CD4-positive, alpha-beta T cell (primary cell): ENCODE measurements at regions not wholly inside any gene's neighbourhood (a gene's known extent, or its start where the extent isn't known, plus 50 kb on each side); places are given as distances from the start of the nearest gene placed in this dataset.

Experiments
- ATAC-seq: fragments of 200-7000 bp; cut with Tn5 transposase; one replicate; pipeline ENCODE4 v1.10.0; 2022; ENCODE audit warnings: mild to moderate bottlenecking; ENCODE audit not compliant: poor library complexity
- CTCF ChIA-PET: fragments of 350-600 bp; sonication (Branson Sonifier 250); formaldehyde crosslinking; loops from one replicate; lab custom pipeline; 2021; ENCODE audit warnings: antibody characterized with exemption, inconsistent platforms; lab: Charles Lee
- POLR2A ChIA-PET: fragments of 350-600 bp; sonication (Branson Sonifier 250); formaldehyde crosslinking; loops from one replicate; lab custom pipeline; 2021; ENCODE audit warnings: antibody characterized with exemption, inconsistent platforms; lab: Charles Lee
- DNase-seq, 14 experiments: peaks; one replicate each; pipeline ENCODE4 v3.0.0-alpha.2; 2013 to 2020; ENCODE audit warnings: mixed read lengths in 2 of 14
- H3K27ac ChIP-seq, 2 donors: one replicate each; pipeline versions ENCODE4 v1.5.1 to v1.7.0; 2013; ENCODE audit warnings: low read length in 2 of 2, low read depth in 1 of 2, mild to moderate bottlenecking in 1 of 2
- H3K27me3 ChIP-seq, 2 experiments: 1 replicate in 1 of 2; 2 replicates in 1 of 2; pipeline versions ENCODE4 v1.6.1 to v1.7.0; 2013; ENCODE audit warnings: low read length in 2 of 2, control low read depth in 1 of 2, mild to moderate bottlenecking in 1 of 2, moderate library complexity in 1 of 2; ENCODE audit not compliant: insufficient read depth in 2 of 2, control insufficient read depth in 1 of 2
- H3K36me3 ChIP-seq: one replicate; pipeline ENCODE4 v1.6.1; 2013; ENCODE audit warnings: low read length, control low read depth; ENCODE audit not compliant: insufficient read depth
- H3K4me1 ChIP-seq: one replicate; pipeline ENCODE4 v1.6.1; 2013; ENCODE audit warnings: low read length, control low read depth; ENCODE audit not compliant: insufficient read depth
- H3K4me3 ChIP-seq: one replicate; pipeline ENCODE4 v1.5.1; 2013; ENCODE audit warnings: mild to moderate bottlenecking, low read length, moderate library complexity
- H3K9me3 ChIP-seq, 2 experiments: 1 replicate in 1 of 2; 2 replicates in 1 of 2; pipeline versions ENCODE4 v1.6.1 to v1.7.0; 2013; ENCODE audit warnings: low read length in 2 of 2, mild to moderate bottlenecking in 2 of 2, control low read depth in 1 of 2, moderate library complexity in 1 of 2; ENCODE audit not compliant: control insufficient read depth in 1 of 2, insufficient read depth in 1 of 2
- H3K27ac Mint-ChIP-seq: one replicate; pipeline ENCODE4 v1.8.0; 2020; ENCODE audit warnings: mixed read lengths
- H3K27me3 Mint-ChIP-seq: one replicate; pipeline ENCODE4 v1.8.0; 2021; ENCODE audit warnings: mixed read lengths
- H3K36me3 Mint-ChIP-seq: one replicate; pipeline ENCODE4 v1.8.0; 2021; ENCODE audit warnings: low read depth, mixed read lengths
- H3K4me1 Mint-ChIP-seq: one replicate; pipeline ENCODE4 v1.8.0; 2021; ENCODE audit warnings: low read depth, mixed read lengths
- H3K4me3 Mint-ChIP-seq: one replicate; pipeline ENCODE4 v1.8.0; 2020; ENCODE audit warnings: mild to moderate bottlenecking, mixed read lengths
- H3K9me3 Mint-ChIP-seq: one replicate; pipeline ENCODE4 v1.8.0; 2020; ENCODE audit warnings: mixed read lengths
- CTCF ChIP-seq: fragments of 200-600 bp; IDR thresholded peaks from one replicate; pipeline ENCODE4 v1.8.0; 2022; ENCODE audit warnings: antibody characterized with exemption, mild to moderate bottlenecking
- intact Hi-C, 2 experiments: fragments of 100-400 bp; cut with DNase I in 1 of 2; cut with micrococcal nuclease in 1 of 2; formaldehyde crosslinking; loops; one replicate each; pipeline versions ENCODE4 v1.15.1 to v1.9.0; 2023 to 2025; cut with DNase I, micrococcal nuclease

DNA sequence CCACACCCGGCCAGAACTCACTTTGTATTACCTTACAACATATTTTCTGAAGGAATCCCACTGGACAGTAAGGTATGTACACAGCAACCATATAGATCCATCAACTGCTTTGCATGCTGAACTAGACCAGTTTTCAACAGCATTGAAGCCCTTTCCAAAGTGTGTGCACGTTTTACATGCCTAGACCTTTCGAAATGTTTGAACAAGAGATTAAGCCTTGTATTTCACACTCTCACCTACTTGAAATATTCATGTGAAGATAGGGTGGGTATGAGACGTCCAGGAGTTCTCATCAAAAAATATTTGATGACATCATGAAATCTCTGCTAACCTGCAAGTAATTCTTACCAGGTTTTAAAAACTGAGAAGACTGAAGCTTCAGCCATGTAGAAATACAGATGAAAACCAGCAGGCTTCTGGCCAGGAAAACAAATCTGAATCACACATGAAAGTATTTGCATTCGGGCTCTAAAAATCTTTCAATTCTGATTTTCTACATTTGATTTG, 387.0 kb upstream of the PSMD7 start:
- H3K9me3 Mint-ChIP-seq = peaks cover 5% of the 10 kb centered on the region

DNA sequence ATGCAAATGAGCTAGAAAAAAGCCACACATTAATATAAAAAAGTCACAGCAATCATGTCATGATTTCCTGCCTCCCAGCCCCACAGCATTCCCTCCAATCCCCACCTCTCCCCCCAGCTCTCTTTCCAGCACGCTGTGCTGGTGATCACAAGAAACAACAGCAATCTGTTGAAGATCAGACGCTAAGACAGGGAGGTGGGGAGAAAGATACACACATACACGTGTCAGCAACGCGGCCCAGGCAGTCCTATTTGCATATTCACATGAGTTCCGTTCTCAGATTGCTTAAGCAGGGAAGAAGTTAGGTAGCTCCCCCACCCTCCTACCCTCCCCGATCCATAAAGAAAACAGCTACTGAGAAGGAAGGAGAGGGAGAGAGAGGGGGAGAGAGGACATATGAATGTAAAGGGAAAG, 405.5 kb upstream of the PSMD7 start:
- no peaks in the 10 kb centered on the region for H3K36me3 Mint-ChIP-seq
- peaks cover 52% of the 10 kb centered on the region for H3K27me3 Mint-ChIP-seq
- Histone ChIP-seq H3K36me3 (no peaks in the 10 kb centered on the region), H3K27me3 (peaks cover 3 to 11% of the 10 kb centered on the region in 2 experiments), H3K27ac (no peak overlapping the region), H3K9me3 (peaks cover 0 to 3% of the 10 kb centered on the region in 2 experiments), H3K4me3 (no peak overlapping the region), H3K4me1 (no peaks in the 10 kb centered on the region)
- intact Hi-C loops = no loop called here
- DNase-seq (no peak), ATAC-seq (no peak)
- no peak for TF ChIP-seq CTCF
- ChIA-PET CTCF (no interaction called here), POLR2A (no interaction called here)
- peak overlapping the region; percentile 34 for H3K4me3 Mint-ChIP-seq
- no peaks in the 10 kb centered on the region for H3K9me3 Mint-ChIP-seq
- H3K4me1 Mint-ChIP-seq = peaks cover 11% of the 10 kb centered on the region
- H3K27ac Mint-ChIP-seq = no peak overlapping the region

More for the DNA sequence above, 387.0 kb upstream of the PSMD7 start:
- Histone ChIP-seq H3K4me3 (no peak overlapping the region), H3K27ac (no peak overlapping the region), H3K4me1 (no peaks in the 10 kb centered on the region), H3K27me3 (no peaks in the 10 kb centered on the region), H3K9me3 (peaks cover 0 to 4% of the 10 kb centered on the region in 2 experiments), H3K36me3 (no peaks in the 10 kb centered on the region)
- Mint-ChIP-seq H3K27me3 (peaks cover 9% of the 10 kb centered on the region), H3K4me1 (no peaks in the 10 kb centered on the region), H3K4me3 (no peak overlapping the region), H3K36me3 (no peaks in the 10 kb centered on the region), H3K27ac (no peak overlapping the region)
- TF ChIP-seq CTCF = no peak
- ChIA-PET CTCF (no interaction called here), POLR2A (no interaction called here)
- intact Hi-C loops = no loop called here
- ATAC-seq (no peak), DNase-seq (no peak)

GRCh38 chr16:73890186-73891128, 406.2 kb upstream of the PSMD7 start:
- Histone ChIP-seq H3K4me3 (no peak overlapping the region), H3K27ac (no peak overlapping the region), H3K4me1 (no peaks in the 10 kb centered on the region), H3K27me3 (peaks cover 3 to 11% of the 10 kb centered on the region in 2 experiments), H3K36me3 (no peaks in the 10 kb centered on the region), H3K9me3 (peaks cover 0 to under 1% of the 10 kb centered on the region in 2 experiments)
- Mint-ChIP-seq H3K36me3 (no peaks in the 10 kb centered on the region), H3K27me3 (peaks cover 55% of the 10 kb centered on the region), H3K4me1 (peaks cover 11% of the 10 kb centered on the region), H3K27ac (no peak overlapping the region), H3K9me3 (no peaks in the 10 kb centered on the region), H3K4me3 (peak overlapping the region; percentile 34)
- intact Hi-C loops = no loop called here
- TF ChIP-seq CTCF = no peak
- ChIA-PET CTCF (no interaction called here), POLR2A (no interaction called here)
- peak; percentile 37 for ATAC-seq
- no peak for DNase-seq
